ENCODE measurements at regions not wholly inside any gene's neighbourhood (a gene's known extent, or its start where the extent isn't known, plus 50 kb on each side); places are given as distances from the start of the nearest gene placed in this dataset.

GRCh38 chr5:103367702-103368101 is 109.1 kb downstream of the MACIR start:
- TF ChIP-seq POLR2A (IDR thresholded peaks at IDR 0.05; ENCODE audit: low read depth, low read length) (no peak), MXI1 (IDR thresholded peaks at IDR 0.05; ENCODE audit: borderline replicate concordance, low read depth, low read length) (no peak), CTCF (conservative IDR thresholded peaks at IDR 0.05; ENCODE audit: low read depth, low read length) (no peak), RAD21 (IDR thresholded peaks at IDR 0.05; ENCODE audit: low read length) (no peak), USF2 (IDR thresholded peaks at IDR 0.05; ENCODE audit: low read depth, low read length) (no peak), FOS (IDR thresholded peaks at IDR 0.05; ENCODE audit: low read depth, low read length) (no peak)
